Fibroblast of skin of back (primary cell): ENCODE measurements at regions not wholly inside any gene's neighbourhood (a gene's known extent, or its start where the extent isn't known, plus 50 kb on each side); places are given as distances from the start of the nearest gene placed in this dataset.
A peak's percentile ranks its signal among the peaks of the same experiment; 100 is the strongest.
"Not testable (repeated sequence)": the region's sequence is repeated elsewhere in the genome, so short reads cannot be mapped to it uniquely, and the experiment has no call there.

Experiments
- DNase-seq: peaks from one replicate; pipeline ENCODE4 v3.0.0-alpha.2; 2013

- DNase-seq = peak; percentile 6
Observed at GRCh38 chr13:81207636-81208035, 866.7 kb upstream of the SPRY2 start.

- DNase-seq = no peak
Observed at GRCh38 chr13:81207231-81207630, 866.3 kb upstream of the SPRY2 start.

- DNase-seq = no peak
Observed at GRCh38 chr13:81203783-81204182, 862.9 kb upstream of the SPRY2 start.

DNA sequence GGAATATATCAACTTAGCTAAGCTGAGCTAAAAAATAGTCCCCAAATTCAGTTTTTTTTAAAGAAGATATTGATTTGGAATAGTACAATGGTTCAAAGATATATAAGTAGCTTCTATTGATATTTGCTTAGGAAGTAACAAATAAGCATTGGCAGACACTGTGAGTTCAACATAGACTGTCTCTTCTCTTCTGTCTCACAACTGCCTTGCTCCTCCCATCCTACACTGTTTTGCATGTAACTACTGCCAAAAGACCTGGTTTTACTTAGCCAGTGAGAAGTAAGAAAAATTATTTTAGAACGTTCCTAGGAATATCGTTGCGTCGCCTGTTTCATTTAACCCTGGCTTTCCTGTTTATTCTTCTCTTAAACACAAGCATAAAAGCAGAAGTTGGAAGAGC is 859.0 kb upstream of the SPRY2 start:
- no peak for DNase-seq

- no peak for DNase-seq
Observed at GRCh38 chr13:81197966-81198365, 857.0 kb upstream of the SPRY2 start.

- DNase-seq = no peak
Observed at GRCh38 chr13:81197483-81197882, 856.6 kb upstream of the SPRY2 start.

GRCh38 chr13:81194362-81194761 is 853.4 kb upstream of the SPRY2 start:
- no peak for DNase-seq

DNA sequence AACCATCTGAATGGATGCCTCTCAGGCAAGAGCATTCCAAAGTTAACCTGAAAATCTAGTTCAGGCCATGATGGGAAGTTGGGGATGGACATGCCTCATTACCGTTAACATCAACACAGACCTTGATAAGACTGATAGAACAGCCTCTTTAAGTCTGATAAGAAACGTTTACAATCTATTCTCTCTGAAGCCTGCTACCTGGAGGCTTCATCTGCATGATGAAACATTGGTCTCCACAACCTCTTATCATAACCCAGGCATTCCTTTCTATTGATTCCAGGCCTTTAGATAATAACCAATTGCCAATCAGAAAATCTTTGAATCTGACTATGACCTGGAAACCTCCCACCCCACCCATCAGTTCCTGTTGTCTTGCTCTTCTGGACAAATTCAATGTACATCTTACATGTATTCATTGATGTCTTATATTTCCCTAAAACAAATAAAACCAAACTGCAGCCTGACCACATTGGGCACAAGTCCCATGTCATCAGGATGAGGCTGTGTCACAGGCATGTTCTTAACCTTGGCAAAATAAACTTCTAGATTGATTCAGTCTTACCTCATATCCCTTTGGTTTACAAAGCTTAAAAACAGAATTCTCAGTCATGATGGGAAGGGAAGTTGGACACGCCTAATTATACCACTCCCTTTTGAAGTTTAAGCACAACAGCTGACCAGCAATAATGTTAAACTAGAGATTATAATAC is 843.8 kb upstream of the SPRY2 start:
- DNase-seq = peak; percentile 61

DNA sequence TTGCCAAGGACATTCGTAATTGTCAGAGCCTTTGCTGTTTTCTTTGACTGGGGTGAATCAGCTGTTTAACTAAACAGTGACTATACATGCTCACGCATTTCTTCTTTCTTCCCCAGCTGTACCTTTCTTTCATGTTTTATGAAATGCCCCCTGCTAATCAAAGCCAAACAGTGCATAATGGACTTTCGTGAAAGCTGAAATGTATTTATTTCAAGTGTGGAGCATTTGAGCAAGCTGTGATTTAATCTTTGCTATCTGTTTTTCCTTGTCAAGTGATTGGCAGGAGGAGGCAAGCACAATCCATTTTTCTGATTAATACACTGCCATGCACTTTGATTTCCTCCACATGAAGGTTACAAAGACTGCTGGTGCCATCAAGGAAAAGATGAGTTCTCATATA is 831.7 kb upstream of the SPRY2 start:
- DNase-seq = no peak

- DNase-seq = peak; percentile 19
Observed at GRCh38 chr13:81171065-81171647, 830.2 kb upstream of the SPRY2 start.

GRCh38 chr13:81163823-81164222 is 822.9 kb upstream of the SPRY2 start:
- not testable (repeated sequence) for DNase-seq

- DNase-seq = no peak
Observed at GRCh38 chr13:81153478-81153877, 812.6 kb upstream of the SPRY2 start.

GRCh38 chr13:81148822-81149221 is 807.9 kb upstream of the SPRY2 start:
- no peak for DNase-seq

DNA sequence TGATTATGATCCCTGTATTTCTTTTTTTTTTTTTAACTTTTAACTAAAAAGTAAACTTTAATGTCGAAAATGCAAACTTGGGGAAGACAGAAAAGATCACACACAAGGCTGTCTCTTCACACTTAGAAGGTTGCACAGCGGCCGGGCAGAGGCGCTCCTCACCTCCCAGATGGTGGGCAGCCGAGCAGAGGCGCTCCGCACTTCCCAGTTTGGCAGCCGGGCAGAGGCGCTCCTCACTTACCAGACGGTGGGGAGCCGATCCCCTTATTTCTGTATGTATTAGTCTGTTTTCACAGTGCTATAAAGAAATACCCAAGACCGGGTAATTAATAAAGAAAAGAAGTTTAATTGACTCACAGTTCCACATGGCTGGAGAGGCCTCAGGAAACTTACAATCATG is 805.6 kb upstream of the SPRY2 start:
- not testable (repeated sequence) for DNase-seq

DNA sequence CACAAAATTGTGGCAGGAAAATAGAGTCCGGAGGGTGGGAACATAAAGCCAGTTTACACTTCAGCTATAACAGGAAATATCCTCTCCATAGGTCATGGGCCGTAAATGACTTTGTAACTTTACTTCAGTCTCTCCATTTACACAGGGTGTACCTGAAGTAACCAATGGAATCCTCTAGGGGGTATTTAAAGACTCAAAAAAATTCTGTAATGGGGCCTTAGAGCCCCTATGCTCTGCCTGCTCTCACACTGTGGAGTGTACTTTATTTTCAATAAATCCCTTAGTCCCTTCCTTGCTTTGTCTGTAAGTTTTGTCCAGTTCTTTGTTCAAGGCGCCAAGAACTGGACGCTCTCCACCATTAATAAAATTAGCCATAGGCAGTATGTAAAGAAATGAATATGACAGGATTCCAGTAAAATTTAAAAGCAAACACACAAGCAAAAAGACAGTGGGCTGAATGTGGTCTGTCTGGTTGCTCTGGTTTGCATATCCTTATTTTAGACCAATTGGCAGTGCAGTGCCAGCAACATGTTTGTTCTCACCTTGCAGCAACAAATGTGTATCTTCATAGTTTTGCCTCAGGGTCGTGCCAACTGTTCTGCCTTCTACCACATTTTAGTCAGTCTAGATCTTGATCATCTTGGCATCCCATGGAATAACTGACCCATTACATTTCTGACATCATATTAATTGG is 801.5 kb upstream of the SPRY2 start:
- DNase-seq = no peak

DNA sequence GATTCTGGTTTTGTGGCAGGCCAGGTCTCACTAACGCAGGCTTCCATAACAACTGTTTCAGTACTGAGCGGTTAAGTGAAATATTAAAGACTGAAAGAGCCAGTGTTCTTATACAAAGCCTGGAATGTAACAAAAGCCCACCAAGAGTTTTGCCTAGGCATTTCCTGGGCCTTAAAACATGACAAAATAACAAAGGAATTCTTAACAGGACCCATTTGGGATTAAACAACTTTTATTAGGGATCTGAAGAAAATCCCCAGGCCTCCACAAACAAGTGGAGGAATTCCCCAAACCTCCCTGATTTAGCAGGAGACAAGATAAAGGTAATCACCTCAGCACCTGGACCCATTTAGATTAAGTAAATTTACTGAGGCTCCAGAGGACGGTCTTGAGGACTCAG is 799.7 kb upstream of the SPRY2 start:
- DNase-seq = no peak

- DNase-seq = no peak
Observed at GRCh38 chr13:81139987-81140386, 799.1 kb upstream of the SPRY2 start.

- DNase-seq = no peak
Observed at GRCh38 chr13:81138353-81138980, 797.5 kb upstream of the SPRY2 start.

- no peak for DNase-seq
Observed at GRCh38 chr13:81133066-81133465, 792.1 kb upstream of the SPRY2 start.

- DNase-seq = no peak
Observed at GRCh38 chr13:81117416-81117815, 776.5 kb upstream of the SPRY2 start.

DNA sequence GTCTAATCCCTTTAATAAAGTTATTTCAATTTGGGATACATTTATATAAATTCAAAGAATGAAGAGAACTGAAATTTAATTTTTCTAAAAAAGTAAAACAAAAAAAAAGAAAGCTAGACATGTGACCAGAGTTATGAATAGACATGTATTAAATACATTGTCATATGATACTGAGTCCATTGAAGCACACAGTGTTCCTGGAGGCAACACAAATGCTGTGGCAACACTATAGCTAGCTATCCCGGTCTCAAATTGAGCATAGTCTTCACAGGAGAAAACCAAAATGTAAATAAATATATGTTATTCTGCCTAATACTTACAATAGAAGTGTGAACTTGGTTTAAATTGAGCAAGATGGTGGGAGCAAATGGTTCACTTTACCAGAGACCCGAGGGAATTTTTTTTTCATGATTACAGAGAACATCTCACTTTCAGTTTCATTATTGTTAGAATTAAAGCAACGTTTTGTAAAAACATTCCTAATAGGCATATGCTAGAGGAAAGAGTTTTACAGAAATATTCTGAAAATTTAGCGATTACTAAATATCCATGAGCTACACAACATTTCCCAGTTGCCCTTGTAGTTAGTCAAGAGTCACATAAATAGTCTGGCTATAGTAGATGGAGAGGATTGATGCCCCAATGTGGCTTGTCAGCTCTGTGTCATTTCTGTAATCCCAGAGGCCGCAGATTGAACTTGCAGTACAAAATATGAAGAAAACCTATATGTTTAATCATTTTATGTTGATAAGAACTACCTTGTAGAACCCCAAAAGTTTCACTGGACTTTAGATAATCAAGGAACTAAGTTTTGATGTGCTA is 775.7 kb upstream of the SPRY2 start:
- DNase-seq = no peak

- no peak for DNase-seq
Observed at GRCh38 chr13:81109026-81109425, 768.1 kb upstream of the SPRY2 start.

DNA sequence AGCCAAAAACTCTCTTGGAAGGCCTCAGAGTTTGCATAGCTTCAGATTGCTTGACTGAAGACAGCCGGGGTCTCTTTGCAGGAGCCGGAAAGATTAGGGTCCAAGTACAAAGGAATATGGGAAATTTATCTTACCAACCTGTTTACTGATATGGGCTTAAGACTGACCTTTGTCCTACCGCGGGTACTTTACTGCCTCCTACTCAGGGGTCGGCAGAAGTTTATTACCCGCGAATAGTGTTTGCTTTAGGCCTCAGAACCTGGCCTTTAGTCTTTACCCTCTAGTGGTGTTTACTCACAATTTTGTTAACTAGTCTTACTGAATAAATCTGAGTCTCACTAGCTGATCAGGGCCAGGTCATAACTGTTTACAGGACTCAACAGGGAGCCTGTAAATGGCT is 765.4 kb upstream of the SPRY2 start:
- no peak for DNase-seq
